ENCODE measurements at regions not wholly inside any gene's neighbourhood (a gene's known extent, or its start where the extent isn't known, plus 50 kb on each side); places are given as distances from the start of the nearest gene placed in this dataset.

DNA sequence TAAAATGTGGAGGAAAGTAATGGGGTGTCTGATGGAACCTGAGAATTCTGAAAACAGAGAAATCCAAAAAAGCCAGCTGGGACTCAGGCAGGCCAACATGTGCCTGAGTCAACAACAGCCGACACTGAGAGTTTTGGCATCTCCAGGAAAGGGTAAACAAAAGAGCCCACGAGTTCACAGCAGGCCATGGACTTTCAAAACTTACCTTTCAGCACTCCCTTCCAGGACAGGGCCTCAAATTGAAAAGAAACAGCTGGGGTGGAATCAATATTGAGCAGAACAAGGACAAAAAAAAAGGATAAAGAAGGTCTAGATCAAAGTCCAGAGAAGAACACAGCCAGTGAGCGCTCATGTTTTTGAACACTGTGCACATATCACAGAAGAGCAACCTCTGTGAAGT, 735.4 kb upstream of the GRM7 start:
- TF ChIP-seq, protein P1, sequence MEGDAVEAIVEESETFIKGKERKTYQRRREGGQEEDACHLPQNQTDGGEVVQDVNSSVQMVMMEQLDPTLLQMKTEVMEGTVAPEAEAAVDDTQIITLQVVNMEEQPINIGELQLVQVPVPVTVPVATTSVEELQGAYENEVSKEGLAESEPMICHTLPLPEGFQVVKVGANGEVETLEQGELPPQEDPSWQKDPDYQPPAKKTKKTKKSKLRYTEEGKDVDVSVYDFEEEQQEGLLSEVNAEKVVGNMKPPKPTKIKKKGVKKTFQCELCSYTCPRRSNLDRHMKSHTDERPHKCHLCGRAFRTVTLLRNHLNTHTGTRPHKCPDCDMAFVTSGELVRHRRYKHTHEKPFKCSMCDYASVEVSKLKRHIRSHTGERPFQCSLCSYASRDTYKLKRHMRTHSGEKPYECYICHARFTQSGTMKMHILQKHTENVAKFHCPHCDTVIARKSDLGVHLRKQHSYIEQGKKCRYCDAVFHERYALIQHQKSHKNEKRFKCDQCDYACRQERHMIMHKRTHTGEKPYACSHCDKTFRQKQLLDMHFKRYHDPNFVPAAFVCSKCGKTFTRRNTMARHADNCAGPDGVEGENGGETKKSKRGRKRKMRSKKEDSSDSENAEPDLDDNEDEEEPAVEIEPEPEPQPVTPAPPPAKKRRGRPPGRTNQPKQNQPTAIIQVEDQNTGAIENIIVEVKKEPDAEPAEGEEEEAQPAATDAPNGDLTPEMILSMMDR (IDR thresholded peaks at IDR 0.05), result no peak

DNA sequence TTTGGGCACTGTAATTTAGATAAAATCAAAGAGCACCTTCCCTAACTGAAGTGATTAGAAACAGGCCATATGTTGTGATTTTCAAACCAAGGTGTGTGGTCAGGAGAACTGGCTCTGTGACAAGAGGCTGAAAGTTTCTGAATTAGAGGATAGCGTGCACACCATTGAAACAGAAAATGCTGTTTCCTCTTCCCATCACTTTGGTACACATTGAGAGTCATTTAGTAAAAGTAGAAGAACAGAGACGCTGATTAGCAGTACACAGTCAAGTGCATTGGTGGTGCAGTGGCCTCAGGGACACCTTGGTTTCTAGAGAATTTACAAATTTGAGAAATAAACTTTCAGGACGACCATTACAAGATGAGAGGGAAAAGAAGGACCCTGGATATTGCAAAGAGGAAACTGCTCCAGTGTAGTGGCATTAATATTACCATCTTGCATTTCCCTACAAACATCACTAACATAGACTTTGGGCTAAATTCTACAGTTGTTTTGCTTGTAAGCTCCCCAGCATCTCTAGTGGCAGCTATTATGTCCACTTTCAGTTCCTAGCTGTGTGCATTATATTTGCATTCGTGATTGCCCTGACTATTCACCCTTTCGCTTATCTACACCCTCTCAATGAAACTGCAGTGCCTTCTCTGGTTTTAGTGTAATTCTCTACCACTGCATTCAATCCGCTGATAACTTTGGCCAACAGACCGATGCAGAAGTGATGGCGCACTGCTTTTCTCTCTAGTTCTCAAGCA, 728.1 kb upstream of the GRM7 start:
- TF ChIP-seq, protein P1 (IDR thresholded peaks at IDR 0.05), result no peak

DNA sequence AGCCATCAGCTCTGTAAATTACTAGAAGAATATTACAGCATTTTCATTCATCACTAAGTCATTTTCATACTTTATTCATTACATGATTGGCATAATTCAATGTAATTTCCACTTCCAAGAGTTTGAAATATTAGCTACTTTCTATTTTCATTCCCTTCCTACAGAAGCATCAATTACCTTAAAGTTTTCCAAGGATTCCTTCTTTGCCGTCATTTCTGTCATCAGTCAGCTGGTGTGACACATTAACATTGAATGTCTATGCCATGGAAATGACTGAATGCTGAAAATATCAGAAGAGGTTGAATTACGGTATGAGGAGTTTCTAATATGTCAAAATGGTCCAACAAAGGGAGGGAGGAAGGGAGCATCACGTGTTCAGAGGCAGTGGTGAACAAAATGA, 718.2 kb upstream of the GRM7 start:
- TF ChIP-seq, protein P1 (IDR thresholded peaks at IDR 0.05), result no peak

DNA sequence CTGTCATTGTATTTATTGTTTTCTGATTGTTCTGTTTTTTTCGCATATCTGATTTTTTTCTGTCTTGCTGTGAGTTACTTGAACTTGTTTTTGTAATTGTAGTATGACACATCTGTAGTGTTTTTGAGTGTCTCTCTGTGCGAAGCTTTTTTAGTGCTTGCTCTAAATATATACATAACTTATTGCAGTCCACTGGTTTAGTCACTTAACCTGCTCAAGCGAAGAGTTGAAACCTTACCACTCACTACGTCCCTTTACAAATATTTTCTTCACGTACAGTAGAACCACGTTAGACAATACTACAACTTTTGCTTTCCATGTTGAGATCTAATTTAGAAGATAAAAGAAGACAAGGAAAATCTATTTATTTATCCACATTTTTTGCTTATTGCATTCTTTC, 713.0 kb upstream of the GRM7 start:
- TF ChIP-seq, protein P1 (IDR thresholded peaks at IDR 0.05), result no peak

DNA sequence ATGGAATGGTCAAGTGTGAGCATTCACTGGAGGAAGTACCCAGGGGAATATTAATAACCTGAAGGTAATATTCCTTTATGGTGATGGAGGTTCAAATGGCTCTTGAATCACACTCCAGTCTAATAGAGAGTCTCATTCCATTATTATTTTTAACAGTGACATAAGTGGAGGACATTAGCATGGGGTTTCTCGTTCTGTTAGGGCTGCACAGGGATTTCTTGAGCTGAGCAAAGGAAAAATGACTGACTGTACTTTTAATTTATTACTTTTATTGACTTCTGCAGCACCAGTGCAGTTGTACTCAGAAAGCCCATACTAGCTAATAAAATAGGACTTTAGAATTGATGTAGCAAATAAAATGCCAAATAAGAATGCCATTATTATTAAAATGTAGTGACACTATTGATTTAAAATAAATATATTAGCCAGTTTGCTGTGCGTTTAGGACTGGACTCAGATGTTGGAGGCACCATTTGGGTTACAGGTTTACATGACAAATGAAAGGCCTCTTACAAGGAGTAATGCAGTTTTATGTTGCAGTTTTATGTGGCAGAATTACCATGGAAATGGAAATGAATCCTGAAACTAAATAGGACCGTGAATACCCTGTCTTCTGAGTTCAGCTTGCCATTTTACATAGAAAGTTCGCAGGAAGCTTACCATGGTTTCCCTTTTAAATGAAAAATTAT, 705.1 kb upstream of the GRM7 start:
- TF ChIP-seq, protein P1 (IDR thresholded peaks at IDR 0.05), result no peak

DNA sequence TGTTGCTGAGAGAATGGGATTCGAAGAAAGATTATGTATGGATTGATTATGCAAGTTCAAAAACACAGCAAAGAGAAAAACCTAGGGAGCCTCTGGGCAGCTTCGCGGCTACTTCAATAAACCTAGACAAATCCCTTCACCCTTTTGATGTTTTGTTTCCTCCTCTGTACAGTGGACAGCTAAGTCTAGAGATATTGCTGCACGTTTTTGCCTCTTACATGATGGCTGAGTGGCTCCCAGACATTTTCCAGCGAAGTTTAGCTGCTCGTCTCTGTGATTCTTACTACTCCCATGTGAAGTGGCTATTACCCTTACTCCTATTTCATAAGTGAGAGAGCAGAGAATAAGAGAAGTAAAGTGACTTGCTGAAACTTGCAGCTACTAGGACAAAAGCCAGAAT, 695.0 kb upstream of the GRM7 start:
- TF ChIP-seq, protein P1 (IDR thresholded peaks at IDR 0.05), result no peak

DNA sequence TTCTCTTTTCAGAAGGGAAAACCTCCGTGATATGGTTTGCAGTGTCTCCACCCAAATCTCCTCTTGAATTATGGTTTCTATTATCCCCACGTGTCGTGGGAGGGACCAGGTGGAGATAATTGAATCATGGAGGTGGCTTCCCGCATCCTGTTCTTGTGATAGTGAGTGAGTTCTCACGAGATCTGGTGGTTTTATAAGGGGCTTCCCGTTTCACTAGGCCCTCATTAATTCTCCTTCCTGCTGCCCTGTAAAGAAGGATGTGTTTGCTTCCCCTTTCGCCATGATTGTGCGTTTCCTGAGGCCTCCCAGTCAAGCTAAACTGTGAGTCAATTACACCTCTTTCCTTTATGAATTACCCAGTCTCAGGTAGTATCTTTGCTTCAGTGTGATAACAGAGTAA, 692.7 kb upstream of the GRM7 start:
- TF ChIP-seq, protein P1 (IDR thresholded peaks at IDR 0.05), result no peak
